HFFc6 (cell line): ENCODE measurements at regions not wholly inside any gene's neighbourhood (a gene's known extent, or its start where the extent isn't known, plus 50 kb on each side); places are given as distances from the start of the nearest gene placed in this dataset.
A peak's percentile ranks its signal among the peaks of the same experiment; 100 is the strongest.

Experiments used
- DNase-seq: peaks from one replicate; pipeline ENCODE4 v3.0.0-alpha.2; 2018
- H3K27ac Mint-ChIP-seq: 2 replicates; pipeline ENCODE4 v1.8.0; 2020; ENCODE audit warnings: mild to moderate bottlenecking, mixed read lengths
- H3K27me3 Mint-ChIP-seq: 2 replicates; pipeline ENCODE4 v1.8.0; 2021; ENCODE audit warnings: mild to moderate bottlenecking, moderate library complexity, mixed read lengths; ENCODE audit not compliant: insufficient read depth
- H3K36me3 Mint-ChIP-seq: 2 replicates; pipeline ENCODE4 v1.8.0; 2021; ENCODE audit warnings: low read depth, mixed read lengths
- H3K4me1 Mint-ChIP-seq: 2 replicates; pipeline ENCODE4 v1.8.0; 2020; ENCODE audit warnings: low read depth, mixed read lengths
- H3K4me3 Mint-ChIP-seq: 2 replicates; pipeline ENCODE4 v1.8.0; 2020; ENCODE audit warnings: mild to moderate bottlenecking, moderate library complexity, mixed read lengths
- H3K9me3 Mint-ChIP-seq: 2 replicates; pipeline ENCODE4 v1.8.0; 2020; ENCODE audit warnings: mild to moderate bottlenecking, mixed read lengths
- TF ChIP-seq, protein P1 (sequence below): fragments of 200-600 bp; sonication (generic); IDR thresholded peaks from 2 replicates; pipeline ENCODE4 v1.5.0; 2021; ENCODE audit warnings: antibody characterized with exemption, mild to moderate bottlenecking

GRCh38 chr6:1136415-1136774 lies 175.5 kb upstream of the FOXQ1 start:
- Mint-ChIP-seq H3K4me1 (peaks cover 38% of the 10 kb centered on the region), H3K36me3 (peaks cover 18% of the 10 kb centered on the region), H3K27me3 (no peaks in the 10 kb centered on the region; the same call in 1 of the 2 replicates), H3K4me3 (peak overlapping the region; percentile 71), H3K27ac (peak overlapping the region; percentile 78), H3K9me3 (peaks cover 14% of the 10 kb centered on the region)
- DNase-seq = peak; percentile 72
- TF ChIP-seq, protein P1, sequence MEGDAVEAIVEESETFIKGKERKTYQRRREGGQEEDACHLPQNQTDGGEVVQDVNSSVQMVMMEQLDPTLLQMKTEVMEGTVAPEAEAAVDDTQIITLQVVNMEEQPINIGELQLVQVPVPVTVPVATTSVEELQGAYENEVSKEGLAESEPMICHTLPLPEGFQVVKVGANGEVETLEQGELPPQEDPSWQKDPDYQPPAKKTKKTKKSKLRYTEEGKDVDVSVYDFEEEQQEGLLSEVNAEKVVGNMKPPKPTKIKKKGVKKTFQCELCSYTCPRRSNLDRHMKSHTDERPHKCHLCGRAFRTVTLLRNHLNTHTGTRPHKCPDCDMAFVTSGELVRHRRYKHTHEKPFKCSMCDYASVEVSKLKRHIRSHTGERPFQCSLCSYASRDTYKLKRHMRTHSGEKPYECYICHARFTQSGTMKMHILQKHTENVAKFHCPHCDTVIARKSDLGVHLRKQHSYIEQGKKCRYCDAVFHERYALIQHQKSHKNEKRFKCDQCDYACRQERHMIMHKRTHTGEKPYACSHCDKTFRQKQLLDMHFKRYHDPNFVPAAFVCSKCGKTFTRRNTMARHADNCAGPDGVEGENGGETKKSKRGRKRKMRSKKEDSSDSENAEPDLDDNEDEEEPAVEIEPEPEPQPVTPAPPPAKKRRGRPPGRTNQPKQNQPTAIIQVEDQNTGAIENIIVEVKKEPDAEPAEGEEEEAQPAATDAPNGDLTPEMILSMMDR = no peak

DNA sequence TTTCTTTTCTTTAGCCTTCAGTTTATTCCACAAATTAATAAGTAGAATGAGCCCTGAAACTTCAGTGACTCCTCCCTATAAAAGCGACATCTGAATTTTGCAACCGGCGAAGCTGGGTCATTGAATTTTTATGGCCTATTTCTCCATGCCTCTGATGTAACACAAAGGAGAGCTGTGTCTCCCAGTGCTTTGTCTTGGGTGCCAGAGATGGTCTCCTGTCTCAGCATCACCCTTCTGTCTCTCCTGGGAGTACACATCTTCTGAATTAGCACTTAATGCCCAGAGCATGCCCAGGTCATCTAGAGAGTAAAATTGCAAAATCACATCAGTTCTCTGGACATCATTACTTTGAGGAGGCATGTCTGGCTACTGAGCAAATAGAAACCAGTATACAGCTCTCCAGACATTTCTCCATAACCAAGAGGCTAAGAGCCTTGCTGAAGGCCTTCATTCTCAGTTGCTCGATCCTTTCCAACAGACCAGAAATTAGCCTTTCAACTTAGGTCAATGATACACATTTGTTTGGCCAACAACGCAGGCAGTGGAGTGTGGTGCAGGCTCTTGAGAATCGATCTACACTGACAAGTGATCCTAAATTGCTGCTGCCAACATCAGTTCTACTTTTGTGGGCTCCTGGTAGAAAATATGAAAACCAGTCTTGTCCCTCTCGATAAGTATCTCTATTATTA lies 176.0 kb upstream of the FOXQ1 start:
- peaks cover 14% of the 10 kb centered on the region for H3K9me3 Mint-ChIP-seq
- DNase-seq = no peak
- H3K36me3 Mint-ChIP-seq = peaks cover 18% of the 10 kb centered on the region
- TF ChIP-seq, protein P1 = no peak
- H3K4me3 Mint-ChIP-seq = peak overlapping the region; percentile 71
- H3K4me1 Mint-ChIP-seq = peaks cover 43% of the 10 kb centered on the region
- peak overlapping the region; percentile 78 for H3K27ac Mint-ChIP-seq
- H3K27me3 Mint-ChIP-seq = no peaks in the 10 kb centered on the region; the same call in 1 of the 2 replicates

- Mint-ChIP-seq H3K27ac (peak overlapping the region; percentile 85), H3K4me1 (peaks cover 37% of the 10 kb centered on the region), H3K36me3 (no peaks in the 10 kb centered on the region), H3K9me3 (no peaks in the 10 kb centered on the region), H3K27me3 (no peaks in the 10 kb centered on the region; the same call in 1 of the 2 replicates), H3K4me3 (peak overlapping the region; percentile 54)
- peak; percentile 95 for DNase-seq
- TF ChIP-seq, protein P1 = no peak
These were observed 180.4 kb upstream of the FOXQ1 start for GRCh38 chr6:1131285-1132079.

DNA sequence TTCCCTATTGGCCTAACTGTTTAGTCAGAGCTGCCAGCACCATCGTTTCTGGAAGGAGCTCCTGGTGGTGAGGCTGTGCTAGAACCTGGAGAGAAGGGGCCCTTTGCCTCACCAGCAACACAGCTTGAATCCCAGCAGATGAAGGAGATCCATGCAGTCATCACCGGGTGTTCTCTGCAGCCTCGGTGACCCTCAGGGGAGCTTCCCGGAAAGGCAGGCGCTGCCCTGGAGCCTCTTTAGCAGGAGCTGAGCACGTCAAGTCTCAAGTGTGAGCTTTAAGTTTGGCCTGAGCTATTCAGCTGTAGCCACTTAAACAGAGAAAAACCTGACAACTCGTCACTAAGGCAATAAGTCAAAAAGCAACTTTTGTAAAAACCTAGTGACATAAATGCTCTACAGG lies 181.2 kb upstream of the FOXQ1 start:
- TF ChIP-seq, protein P1 = no peak; the same call in 1 of the 2 replicates
- Mint-ChIP-seq H3K27me3 (no peaks in the 10 kb centered on the region; the same call in 1 of the 2 replicates), H3K4me1 (peaks cover 29% of the 10 kb centered on the region), H3K9me3 (no peaks in the 10 kb centered on the region), H3K4me3 (no peak overlapping the region), H3K27ac (no peak overlapping the region), H3K36me3 (no peaks in the 10 kb centered on the region)
- no peak for DNase-seq

DNA sequence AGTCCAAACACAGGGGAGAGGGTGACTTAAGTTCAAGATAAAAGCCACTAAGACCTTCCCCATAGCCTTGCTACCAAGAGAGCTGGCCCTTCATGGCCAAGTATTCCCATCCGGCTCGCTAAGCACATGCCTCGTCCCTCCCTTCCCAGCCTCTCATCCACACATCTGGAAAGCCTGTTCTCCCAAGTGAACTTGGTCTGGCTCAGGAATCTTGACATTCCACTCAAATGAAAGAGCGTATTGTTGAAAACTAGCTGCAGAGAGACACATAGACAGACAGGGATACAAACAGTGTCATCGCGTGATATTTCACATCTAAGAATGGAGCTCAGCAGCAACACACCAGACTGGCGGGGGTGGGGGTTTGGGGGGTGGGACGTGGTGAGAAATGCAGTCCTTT lies 182.8 kb upstream of the FOXQ1 start:
- Mint-ChIP-seq H3K27me3 (peaks cover 5% of the 10 kb centered on the region), H3K4me3 (no peak overlapping the region), H3K27ac (no peak overlapping the region), H3K9me3 (no peaks in the 10 kb centered on the region), H3K4me1 (peaks cover 17% of the 10 kb centered on the region), H3K36me3 (no peaks in the 10 kb centered on the region)
- no peak for DNase-seq
- TF ChIP-seq, protein P1 = no peak
